ENCODE measurements at regions not wholly inside any gene's neighbourhood (a gene's known extent, or its start where the extent isn't known, plus 50 kb on each side); places are given as distances from the start of the nearest gene placed in this dataset.

DNA sequence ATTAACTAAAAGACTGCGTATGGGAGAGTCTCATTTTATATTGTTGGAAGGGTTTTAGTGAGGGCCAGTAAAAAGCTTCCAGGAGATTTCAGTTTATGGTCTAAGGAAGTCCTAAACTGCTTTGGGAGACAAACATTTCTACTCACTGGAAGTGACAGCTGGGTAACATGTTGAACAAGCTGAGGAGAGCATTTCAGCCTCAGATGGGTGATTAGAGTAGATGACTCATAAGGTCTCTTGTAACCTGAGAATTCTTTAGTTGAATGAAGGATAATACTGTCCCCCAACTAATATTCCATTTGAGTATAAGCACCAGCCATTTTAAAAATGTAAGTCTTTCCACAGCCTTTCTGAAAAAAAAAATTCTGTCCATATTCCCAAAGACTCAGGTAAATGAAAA, 218.0 kb upstream of the C9orf72 start:
- TF ChIP-seq, protein P1, sequence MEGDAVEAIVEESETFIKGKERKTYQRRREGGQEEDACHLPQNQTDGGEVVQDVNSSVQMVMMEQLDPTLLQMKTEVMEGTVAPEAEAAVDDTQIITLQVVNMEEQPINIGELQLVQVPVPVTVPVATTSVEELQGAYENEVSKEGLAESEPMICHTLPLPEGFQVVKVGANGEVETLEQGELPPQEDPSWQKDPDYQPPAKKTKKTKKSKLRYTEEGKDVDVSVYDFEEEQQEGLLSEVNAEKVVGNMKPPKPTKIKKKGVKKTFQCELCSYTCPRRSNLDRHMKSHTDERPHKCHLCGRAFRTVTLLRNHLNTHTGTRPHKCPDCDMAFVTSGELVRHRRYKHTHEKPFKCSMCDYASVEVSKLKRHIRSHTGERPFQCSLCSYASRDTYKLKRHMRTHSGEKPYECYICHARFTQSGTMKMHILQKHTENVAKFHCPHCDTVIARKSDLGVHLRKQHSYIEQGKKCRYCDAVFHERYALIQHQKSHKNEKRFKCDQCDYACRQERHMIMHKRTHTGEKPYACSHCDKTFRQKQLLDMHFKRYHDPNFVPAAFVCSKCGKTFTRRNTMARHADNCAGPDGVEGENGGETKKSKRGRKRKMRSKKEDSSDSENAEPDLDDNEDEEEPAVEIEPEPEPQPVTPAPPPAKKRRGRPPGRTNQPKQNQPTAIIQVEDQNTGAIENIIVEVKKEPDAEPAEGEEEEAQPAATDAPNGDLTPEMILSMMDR (IDR thresholded peaks at IDR 0.05), result no peak
- TF ChIP-seq POLR2A (IDR thresholded peaks at IDR 0.05), result no peak

Data from ovary (tissue), 3 donors.